ENCODE measurements at regions not wholly inside any gene's neighbourhood (a gene's known extent, or its start where the extent isn't known, plus 50 kb on each side); places are given as distances from the start of the nearest gene placed in this dataset.

DNA sequence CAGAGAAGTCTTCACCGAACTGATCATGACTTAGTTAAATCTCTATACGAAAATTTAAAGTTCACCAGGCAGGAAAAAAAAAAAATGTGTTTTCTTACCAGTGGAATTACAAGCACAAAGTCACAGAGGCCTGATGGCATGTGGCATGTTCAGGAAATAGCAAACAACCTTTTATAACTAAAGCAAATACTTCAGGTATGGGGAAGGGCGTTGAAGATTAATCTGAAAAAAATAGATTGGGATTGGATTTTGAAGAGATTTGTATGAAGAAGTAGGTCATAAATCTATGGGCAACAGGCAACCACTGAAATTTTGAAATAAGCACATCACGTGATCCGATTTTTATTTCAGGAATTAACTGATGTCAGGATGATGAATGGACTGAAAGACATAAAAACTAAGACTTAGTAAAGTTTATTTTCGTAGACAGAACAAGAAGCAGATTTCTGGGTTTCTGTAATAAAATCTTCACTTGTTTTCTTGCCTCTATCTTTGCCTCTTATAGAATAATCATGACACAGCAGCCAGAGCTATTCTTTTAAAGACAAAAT lies 295.9 kb upstream of the ADGRL4 start:
- H3K4me3 Mint-ChIP-seq = no peak overlapping the region
- H3K27me3 Mint-ChIP-seq (ENCODE audit: low read depth) = no peaks in the 10 kb centered on the region
- H3K27ac Mint-ChIP-seq = no peak overlapping the region

DNA sequence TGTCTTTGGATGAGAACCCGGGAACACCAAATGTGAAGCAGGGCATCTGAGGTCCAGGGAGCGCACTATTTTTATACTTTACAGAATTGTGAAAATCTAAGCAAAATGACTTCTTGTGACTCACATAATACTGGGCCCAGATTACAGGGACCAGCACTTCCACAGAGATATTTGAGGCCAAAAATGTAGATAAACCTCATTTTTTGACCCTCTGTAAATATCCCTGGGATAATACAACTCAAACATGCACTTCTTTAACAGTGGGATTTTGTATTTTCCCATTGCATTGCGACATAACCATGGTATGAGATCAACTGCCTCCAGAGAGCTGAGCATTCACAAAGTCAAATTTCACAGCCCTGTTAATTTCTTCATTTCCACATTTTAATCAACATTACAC lies 289.4 kb upstream of the ADGRL4 start:
- Mint-ChIP-seq H3K36me3 (ENCODE audit: low read depth) (no peaks in the 10 kb centered on the region), H3K9me3 (peaks cover 4% of the 10 kb centered on the region), H3K27me3 (ENCODE audit: low read depth) (no peaks in the 10 kb centered on the region), H3K27ac (no peak overlapping the region), H3K4me3 (no peak overlapping the region), H3K4me1 (ENCODE audit: low read depth) (no peaks in the 10 kb centered on the region)
- CTCF ChIA-PET = no interaction called here
- intact Hi-C loops (cut with micrococcal nuclease) = no loop called here
- no peak for DNase-seq

More for the DNA sequence above, 295.9 kb upstream of the ADGRL4 start:
- Mint-ChIP-seq H3K4me1 (ENCODE audit: low read depth) (no peaks in the 10 kb centered on the region), H3K9me3 (peaks cover 4% of the 10 kb centered on the region), H3K36me3 (ENCODE audit: low read depth) (no peaks in the 10 kb centered on the region)
- no peak for DNase-seq
- CTCF ChIA-PET = no interaction called here
- intact Hi-C loops (cut with micrococcal nuclease) = no loop called here

DNA sequence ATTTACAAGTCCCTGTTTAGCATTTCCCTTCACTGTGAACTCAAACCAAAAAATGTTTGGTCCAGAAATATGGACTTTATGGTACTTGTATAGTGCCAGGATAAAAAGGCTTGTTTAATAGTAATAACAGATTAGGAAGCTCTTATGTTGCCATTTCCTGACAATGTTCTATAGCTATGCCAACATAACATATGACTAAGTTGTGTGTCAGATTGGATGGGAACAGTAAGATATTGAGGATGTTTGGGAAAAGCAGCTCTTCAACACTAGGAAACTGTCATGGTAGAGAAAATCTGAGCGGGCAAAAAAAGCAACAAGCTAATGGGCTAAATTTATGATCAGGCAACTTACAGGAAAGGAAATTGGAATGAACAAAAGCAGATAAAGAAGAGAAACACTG lies 287.1 kb upstream of the ADGRL4 start:
- CTCF ChIA-PET = no interaction called here
- H3K4me1 Mint-ChIP-seq (ENCODE audit: low read depth) = no peaks in the 10 kb centered on the region
- H3K9me3 Mint-ChIP-seq = peaks cover 4% of the 10 kb centered on the region
- intact Hi-C loops (cut with micrococcal nuclease) = no loop called here
- H3K27me3 Mint-ChIP-seq (ENCODE audit: low read depth) = no peaks in the 10 kb centered on the region
- no peak overlapping the region for H3K4me3 Mint-ChIP-seq
- H3K36me3 Mint-ChIP-seq (ENCODE audit: low read depth) = no peaks in the 10 kb centered on the region
- H3K27ac Mint-ChIP-seq = no peak overlapping the region
- DNase-seq = no peak

DNA sequence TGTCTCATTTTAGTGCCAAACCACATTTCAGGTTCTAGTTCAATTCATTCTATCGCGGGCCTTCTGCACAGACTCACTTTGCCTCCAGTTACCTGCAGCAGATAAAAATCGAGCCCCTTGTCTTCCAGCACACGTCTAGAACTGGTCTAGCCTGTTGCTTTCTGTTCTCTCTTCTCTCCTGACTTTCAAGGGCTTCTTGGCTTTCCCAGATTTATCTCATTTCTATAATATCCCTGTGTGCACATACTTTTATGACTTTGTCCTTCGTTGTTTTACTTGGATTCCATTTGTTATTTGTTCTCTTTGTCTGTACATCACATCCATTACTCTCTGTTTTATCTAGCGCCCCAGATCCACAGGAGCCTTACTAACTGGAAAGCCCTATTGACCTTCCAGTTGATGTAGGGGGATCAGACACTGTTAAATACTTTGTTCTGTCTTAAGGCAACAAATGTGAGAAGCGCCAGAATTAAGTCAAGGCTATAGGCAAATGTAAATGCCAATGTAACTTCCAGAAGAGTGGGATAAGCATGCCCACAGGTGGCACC lies 284.5 kb upstream of the ADGRL4 start:
- H3K4me1 Mint-ChIP-seq (ENCODE audit: low read depth) = no peaks in the 10 kb centered on the region
- CTCF ChIA-PET = no interaction called here
- DNase-seq = no peak
- H3K27me3 Mint-ChIP-seq (ENCODE audit: low read depth) = no peaks in the 10 kb centered on the region
- intact Hi-C loops (cut with micrococcal nuclease) = no loop called here
- H3K9me3 Mint-ChIP-seq = peaks cover 2% of the 10 kb centered on the region
- no peak overlapping the region for H3K4me3 Mint-ChIP-seq
- H3K36me3 Mint-ChIP-seq (ENCODE audit: low read depth) = no peaks in the 10 kb centered on the region
- no peak overlapping the region for H3K27ac Mint-ChIP-seq

DNA sequence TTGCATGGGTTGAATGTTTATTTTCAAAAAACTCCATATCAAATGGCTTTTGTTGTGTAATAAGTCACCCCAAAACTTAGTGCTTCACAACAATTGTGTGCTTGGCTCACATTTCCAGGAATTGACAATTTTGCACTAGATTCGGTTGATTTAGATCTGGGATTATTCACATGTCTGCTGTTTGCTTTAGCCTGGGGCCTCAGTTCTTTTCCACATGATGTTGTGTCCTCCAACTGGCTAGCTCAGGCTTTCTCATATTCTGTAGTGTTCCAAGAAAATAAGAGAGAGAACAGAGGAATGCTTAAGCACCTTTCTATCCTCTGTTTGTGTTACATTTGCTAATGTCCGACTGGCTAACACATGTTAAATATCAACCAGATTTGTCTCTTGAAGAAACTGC lies 281.5 kb upstream of the ADGRL4 start:
- CTCF ChIA-PET = no interaction called here
- no peak for DNase-seq
- intact Hi-C loops (cut with micrococcal nuclease) = no loop called here
- Mint-ChIP-seq H3K4me1 (ENCODE audit: low read depth) (no peaks in the 10 kb centered on the region), H3K9me3 (peaks cover 2% of the 10 kb centered on the region), H3K27ac (no peak overlapping the region), H3K36me3 (ENCODE audit: low read depth) (no peaks in the 10 kb centered on the region), H3K4me3 (no peak overlapping the region), H3K27me3 (ENCODE audit: low read depth) (no peaks in the 10 kb centered on the region)

DNA sequence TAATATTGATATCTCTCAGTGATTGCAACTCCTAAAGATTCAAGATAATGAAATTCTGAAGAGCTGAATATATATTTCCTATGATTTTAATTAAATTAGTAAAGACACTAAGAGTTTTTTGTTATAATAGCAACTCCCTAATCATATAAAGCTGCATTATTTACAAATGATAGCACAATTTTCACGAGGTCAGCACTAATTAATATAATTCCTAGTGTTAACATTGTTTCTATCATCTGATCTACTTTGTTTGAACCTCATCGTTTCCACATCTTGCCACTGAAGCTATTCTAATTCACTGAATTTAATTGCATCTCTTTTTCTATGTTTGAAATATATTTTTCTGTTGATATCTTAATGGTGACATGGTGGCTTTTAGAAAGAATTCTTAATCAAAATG lies 279.1 kb upstream of the ADGRL4 start:
- CTCF ChIA-PET = no interaction called here

DNA sequence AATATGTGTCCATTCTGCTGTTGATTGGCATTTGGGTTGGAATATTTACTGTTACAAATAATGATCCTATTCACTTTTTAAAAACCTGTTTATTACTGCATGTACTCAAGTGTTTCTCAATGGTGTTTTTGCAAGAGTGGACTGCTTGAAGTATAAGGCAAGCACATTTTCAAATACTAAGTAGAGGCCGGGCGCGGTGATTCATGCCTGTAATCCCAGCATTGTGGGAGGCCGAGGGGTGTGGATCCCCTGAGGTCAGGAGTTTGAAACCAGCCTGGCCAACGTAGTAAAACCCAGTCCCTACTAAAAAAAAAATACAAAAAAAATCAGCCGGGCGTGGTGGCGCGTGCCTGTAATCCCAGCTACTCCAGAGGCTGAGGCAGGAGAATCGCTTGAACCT lies 276.9 kb upstream of the ADGRL4 start:
- H3K4me3 Mint-ChIP-seq = no peak overlapping the region
- no peaks in the 10 kb centered on the region for H3K36me3 Mint-ChIP-seq (ENCODE audit: low read depth)
- no peak for DNase-seq
- no peaks in the 10 kb centered on the region for H3K4me1 Mint-ChIP-seq (ENCODE audit: low read depth)
- intact Hi-C loops (cut with micrococcal nuclease) = no loop called here
- CTCF ChIA-PET = no interaction called here
- no peak overlapping the region for H3K27ac Mint-ChIP-seq
- peaks cover 3% of the 10 kb centered on the region for H3K9me3 Mint-ChIP-seq
- no peaks in the 10 kb centered on the region for H3K27me3 Mint-ChIP-seq (ENCODE audit: low read depth)

More for the DNA sequence above, 279.1 kb upstream of the ADGRL4 start:
- H3K36me3 Mint-ChIP-seq (ENCODE audit: low read depth) = no peaks in the 10 kb centered on the region
- H3K4me3 Mint-ChIP-seq = no peak overlapping the region
- H3K4me1 Mint-ChIP-seq (ENCODE audit: low read depth) = no peaks in the 10 kb centered on the region
- no peaks in the 10 kb centered on the region for H3K27me3 Mint-ChIP-seq (ENCODE audit: low read depth)
- no peak for DNase-seq
- intact Hi-C loops (cut with micrococcal nuclease) = no loop called here
- no peak overlapping the region for H3K27ac Mint-ChIP-seq
- H3K9me3 Mint-ChIP-seq = peaks cover 2% of the 10 kb centered on the region

DNA sequence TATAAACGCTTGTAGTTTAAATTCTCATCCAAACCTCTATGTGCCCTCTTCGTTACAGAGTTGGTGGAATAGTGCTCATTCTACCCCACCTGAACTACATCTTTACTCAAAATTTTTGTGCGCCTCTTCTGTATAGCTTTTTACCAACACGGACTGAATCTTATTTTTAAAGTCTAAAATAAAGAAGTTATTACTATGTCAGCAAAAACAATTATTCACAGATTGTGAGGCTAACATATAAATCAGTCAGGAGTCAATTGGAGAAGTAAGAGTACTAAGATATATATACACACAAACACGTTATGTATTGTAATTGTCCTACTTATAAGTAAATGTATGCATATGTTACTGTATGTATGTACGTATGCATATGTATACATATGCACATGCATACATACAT lies 274.9 kb upstream of the ADGRL4 start:
- H3K36me3 Mint-ChIP-seq (ENCODE audit: low read depth) = no peaks in the 10 kb centered on the region
- H3K27ac Mint-ChIP-seq = no peak overlapping the region
- no peak overlapping the region for H3K4me3 Mint-ChIP-seq
- no peaks in the 10 kb centered on the region for H3K4me1 Mint-ChIP-seq (ENCODE audit: low read depth)
- peaks cover 3% of the 10 kb centered on the region for H3K9me3 Mint-ChIP-seq
- intact Hi-C loops (cut with micrococcal nuclease) = no loop called here
- no peak for DNase-seq
- no peaks in the 10 kb centered on the region for H3K27me3 Mint-ChIP-seq (ENCODE audit: low read depth)
- CTCF ChIA-PET = no interaction called here

DNA sequence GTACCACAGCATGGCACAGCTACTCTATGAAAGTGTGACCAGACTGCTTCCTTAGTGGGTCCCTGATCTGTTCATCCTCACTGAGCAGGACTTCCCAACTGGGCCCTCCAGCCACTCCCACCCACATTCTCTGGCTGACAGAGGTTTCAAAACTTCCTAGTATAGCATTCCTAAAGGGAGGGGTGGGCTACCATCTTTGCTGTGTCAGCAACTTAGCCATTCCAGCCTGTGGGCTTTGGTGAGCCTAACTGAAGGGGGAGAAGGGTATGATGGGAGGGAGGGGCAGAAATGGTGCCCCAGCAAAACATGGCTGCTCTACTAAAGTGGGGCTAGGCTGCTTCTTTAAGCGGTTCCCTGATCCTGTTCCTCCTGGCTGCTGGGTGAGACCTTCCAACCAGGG lies 265.2 kb upstream of the ADGRL4 start:
- Mint-ChIP-seq H3K36me3 (ENCODE audit: low read depth) (no peaks in the 10 kb centered on the region), H3K4me3 (no peak overlapping the region), H3K27me3 (ENCODE audit: low read depth) (no peaks in the 10 kb centered on the region), H3K27ac (no peak overlapping the region), H3K9me3 (peaks cover 14% of the 10 kb centered on the region), H3K4me1 (ENCODE audit: low read depth) (no peaks in the 10 kb centered on the region)
- CTCF ChIA-PET = no interaction called here
- intact Hi-C loops (cut with micrococcal nuclease) = no loop called here
- no peak for DNase-seq

DNA sequence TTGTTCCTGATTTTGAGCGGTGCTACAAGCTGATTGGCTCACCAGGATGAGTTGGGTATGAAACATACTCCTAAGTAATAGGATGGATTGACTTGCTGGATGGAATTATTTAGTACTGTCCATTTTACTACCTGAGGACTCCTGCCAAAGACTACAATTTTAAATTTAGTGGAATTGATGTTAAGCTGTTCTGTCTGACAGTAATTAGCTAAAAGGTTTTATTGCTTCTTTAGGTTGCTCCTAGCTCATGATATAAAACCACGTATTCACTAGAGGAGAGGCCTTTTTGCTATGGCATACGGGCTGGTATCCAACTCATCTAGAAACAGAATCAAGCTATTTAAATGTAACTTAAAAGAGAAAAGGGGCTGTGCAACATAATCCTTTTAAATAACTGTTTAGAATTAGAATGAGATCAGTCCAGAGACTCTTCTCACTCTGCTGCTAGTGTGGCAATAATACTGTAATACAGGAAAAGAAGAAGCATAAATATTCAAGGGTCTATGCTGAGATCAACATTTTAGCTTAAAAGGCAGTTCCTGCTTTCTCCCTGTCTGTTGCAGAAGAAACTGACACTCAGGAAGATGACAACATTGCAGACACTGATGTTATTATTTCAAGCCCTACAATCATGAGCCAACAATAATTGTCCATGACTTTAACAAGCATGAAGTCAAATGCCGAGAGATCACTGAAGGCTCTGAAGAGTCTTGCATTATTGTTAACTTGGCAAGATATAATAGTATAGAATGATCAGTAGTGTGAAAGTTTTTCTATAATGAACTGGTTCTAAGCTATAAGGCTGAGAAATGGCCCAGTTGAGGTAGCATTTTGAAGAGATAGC lies 258.7 kb upstream of the ADGRL4 start:
- no peaks in the 10 kb centered on the region for H3K9me3 Mint-ChIP-seq
- no peak overlapping the region for H3K27ac Mint-ChIP-seq
- H3K27me3 Mint-ChIP-seq (ENCODE audit: low read depth) = no peaks in the 10 kb centered on the region
- H3K4me3 Mint-ChIP-seq = no peak overlapping the region
- intact Hi-C loops (cut with micrococcal nuclease) = no loop called here
- H3K4me1 Mint-ChIP-seq (ENCODE audit: low read depth) = no peaks in the 10 kb centered on the region
- DNase-seq = no peak
- no peaks in the 10 kb centered on the region for H3K36me3 Mint-ChIP-seq (ENCODE audit: low read depth)
- CTCF ChIA-PET = interaction anchor here (0.6 kb wide), 1 partner anchor 8 kb away, joined by 3 read pairs; no protein-coding TSS in a partner anchor

DNA sequence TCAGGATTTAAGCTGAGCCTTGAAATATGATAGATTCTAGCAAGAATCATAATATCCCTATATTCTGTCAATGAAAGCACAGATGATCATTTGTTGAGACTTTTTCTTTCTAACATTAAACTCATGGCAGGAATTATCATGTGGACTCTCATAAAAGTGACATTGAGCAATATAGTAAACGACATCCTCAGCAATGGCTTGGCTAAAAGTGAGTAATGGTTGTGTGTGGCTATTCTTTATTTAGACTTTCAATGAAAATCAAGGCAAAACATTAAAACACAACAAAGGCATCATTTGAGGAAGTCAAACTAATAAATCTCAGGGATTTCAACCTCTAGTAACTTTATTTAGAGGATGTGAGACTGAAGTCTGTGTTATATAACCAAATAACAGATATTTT lies 257.8 kb upstream of the ADGRL4 start:
- H3K27ac Mint-ChIP-seq = no peak overlapping the region

DNA sequence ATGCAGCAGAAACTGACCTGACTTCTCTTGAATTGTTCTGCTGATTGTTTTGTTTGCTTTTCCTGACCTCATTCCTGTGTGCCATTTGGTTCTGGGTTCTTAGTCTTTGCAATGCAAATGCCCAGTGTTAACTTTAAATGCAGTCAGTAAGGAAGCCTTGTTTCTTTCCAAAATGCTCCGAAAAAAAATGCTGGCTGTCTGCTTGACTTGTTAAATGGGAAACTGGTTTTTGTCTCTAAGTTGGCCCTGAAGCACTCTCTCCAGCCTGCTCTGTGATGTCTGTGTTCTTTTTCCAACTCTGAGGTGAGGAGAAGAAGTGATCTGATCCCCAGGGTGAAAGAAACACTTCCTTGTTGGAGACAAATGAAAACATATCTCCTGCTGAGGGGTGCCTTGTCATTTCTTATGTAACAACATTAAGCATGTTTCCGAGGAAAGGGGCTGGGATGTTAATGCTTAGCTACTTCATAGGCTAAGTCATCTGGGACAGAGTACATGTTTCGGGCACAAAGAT lies 256.3 kb upstream of the ADGRL4 start:
- H3K4me3 Mint-ChIP-seq = no peak overlapping the region
- no peaks in the 10 kb centered on the region for H3K27me3 Mint-ChIP-seq (ENCODE audit: low read depth)
- CTCF ChIA-PET = no interaction called here

More for the DNA sequence above, 257.8 kb upstream of the ADGRL4 start:
- no peaks in the 10 kb centered on the region for H3K9me3 Mint-ChIP-seq
- no peak overlapping the region for H3K4me3 Mint-ChIP-seq
- no peaks in the 10 kb centered on the region for H3K36me3 Mint-ChIP-seq (ENCODE audit: low read depth)
- H3K4me1 Mint-ChIP-seq (ENCODE audit: low read depth) = no peaks in the 10 kb centered on the region
- CTCF ChIA-PET = no interaction called here
- no peaks in the 10 kb centered on the region for H3K27me3 Mint-ChIP-seq (ENCODE audit: low read depth)
- intact Hi-C loops (cut with micrococcal nuclease) = no loop called here
- DNase-seq = no peak

More for the DNA sequence above, 256.3 kb upstream of the ADGRL4 start:
- no peak for DNase-seq
- H3K9me3 Mint-ChIP-seq = no peaks in the 10 kb centered on the region
- H3K36me3 Mint-ChIP-seq (ENCODE audit: low read depth) = no peaks in the 10 kb centered on the region
- no peak overlapping the region for H3K27ac Mint-ChIP-seq
- intact Hi-C loops (cut with micrococcal nuclease) = no loop called here
- no peaks in the 10 kb centered on the region for H3K4me1 Mint-ChIP-seq (ENCODE audit: low read depth)
